Neuronal stem cell (in vitro differentiated cells): ENCODE measurements at regions not wholly inside any gene's neighbourhood (a gene's known extent, or its start where the extent isn't known, plus 50 kb on each side); places are given as distances from the start of the nearest gene placed in this dataset.

Source experiments
- DNase-seq: peaks from one replicate; pipeline ENCODE4 v3.0.0-alpha.2; 2013; ENCODE audit warnings: low spot score
- H2AFZ ChIP-seq: one replicate; pipeline ENCODE4 v1.6.1; 2013; ENCODE audit warnings: mild to moderate bottlenecking, low read length, inconsistent platforms
- H2AK5ac ChIP-seq: 2 replicates; pipeline ENCODE4 v1.6.1; 2013; ENCODE audit warnings: low read depth, mild to moderate bottlenecking, inconsistent platforms, low read length, moderate library complexity, mixed read lengths
- H2BK120ac ChIP-seq: 2 replicates; pipeline ENCODE4 v1.6.1; 2013; ENCODE audit warnings: low read depth, mild to moderate bottlenecking, inconsistent platforms, low read length, moderate library complexity, mixed read lengths
- H2BK12ac ChIP-seq: one replicate; pipeline ENCODE4 v1.6.1; 2013; ENCODE audit warnings: low read length, inconsistent platforms
- H2BK15ac ChIP-seq: 2 replicates; pipeline ENCODE4 v1.6.1; 2013; ENCODE audit warnings: mild to moderate bottlenecking, low read length, inconsistent platforms, mixed read lengths
- H2BK5ac ChIP-seq: one replicate; pipeline ENCODE4 v1.6.1; 2013; ENCODE audit warnings: inconsistent platforms, mild to moderate bottlenecking, low read length, moderate library complexity
- H3K14ac ChIP-seq: one replicate; pipeline ENCODE4 v1.6.1; 2013; ENCODE audit warnings: low read length, inconsistent platforms
- H3K18ac ChIP-seq: 2 replicates; pipeline ENCODE4 v1.6.1; 2013; ENCODE audit warnings: low read length, inconsistent platforms
- H3K23ac ChIP-seq: 2 replicates; pipeline ENCODE4 v1.6.1; 2013; ENCODE audit warnings: low read depth, mild to moderate bottlenecking, mixed read lengths, low read length, inconsistent platforms; ENCODE audit not compliant: poor library complexity
- H3K27ac ChIP-seq: replicated peaks from 3 replicates; pipeline ENCODE4 v1.5.1; 2013; ENCODE audit warnings: low read length, inconsistent platforms
- H3K27me3 ChIP-seq, 3 experiments: 2 replicates each; pipeline ENCODE4 v1.6.1; 2013; ENCODE audit warnings: low read length in 3 of 3, mild to moderate bottlenecking in 2 of 3, inconsistent platforms in 1 of 3, low read depth in 1 of 3, mixed read lengths in 1 of 3, moderate library complexity in 1 of 3; ENCODE audit not compliant: control insufficient read depth in 3 of 3, insufficient read depth in 3 of 3
- H3K36me3 ChIP-seq, 2 donors: replicated peaks in 1 of 2; 2 replicates each; pipeline ENCODE4 v1.6.1; 2013; ENCODE audit warnings: low read length in 2 of 2; ENCODE audit not compliant: control insufficient read depth in 2 of 2, insufficient read depth in 2 of 2
- H3K4ac ChIP-seq: 2 replicates; pipeline ENCODE4 v1.6.1; 2013; ENCODE audit warnings: inconsistent platforms, mild to moderate bottlenecking, low read length, moderate library complexity
- H3K4me1 ChIP-seq, 2 donors: 1 replicate in 1 of 2; 2 replicates in 1 of 2; pipeline ENCODE4 v1.6.1; 2013; ENCODE audit warnings: low read length in 2 of 2, low read depth in 1 of 2; ENCODE audit not compliant: control insufficient read depth in 2 of 2, insufficient read depth in 1 of 2
- H3K4me2 ChIP-seq: one replicate; pipeline ENCODE4 v1.6.1; 2013; ENCODE audit warnings: mild to moderate bottlenecking, low read length, inconsistent platforms; ENCODE audit not compliant: insufficient read depth, poor library complexity, severe bottlenecking
- H3K4me3 ChIP-seq, 2 donors: 2 replicates each; pipeline ENCODE4 v1.5.1; 2013; ENCODE audit warnings: low read length in 2 of 2, mild to moderate bottlenecking in 2 of 2, inconsistent platforms in 1 of 2, moderate library complexity in 1 of 2
- H3K79me1 ChIP-seq: one replicate; pipeline ENCODE4 v1.6.1; 2013; ENCODE audit warnings: low read depth, mild to moderate bottlenecking, inconsistent platforms, low read length, moderate library complexity
- H3K9ac ChIP-seq: one replicate; pipeline ENCODE4 v1.6.1; 2013; ENCODE audit warnings: mild to moderate bottlenecking, low read depth, low read length, inconsistent platforms; ENCODE audit not compliant: poor library complexity
- H3K9me3 ChIP-seq, 2 donors: replicated peaks in 1 of 2; 2 replicates each; pipeline versions ENCODE3 to v1.6.1; 2013; ENCODE audit warnings: low read length in 2 of 2, mild to moderate bottlenecking in 2 of 2, inconsistent platforms in 1 of 2, low read depth in 1 of 2, mixed read lengths in 1 of 2, moderate library complexity in 1 of 2; ENCODE audit not compliant: control insufficient read depth in 2 of 2, insufficient read depth in 1 of 2
- H4K8ac ChIP-seq: one replicate; pipeline ENCODE4 v1.6.1; 2013; ENCODE audit warnings: low read depth, mild to moderate bottlenecking, inconsistent platforms, low read length, moderate library complexity
- H4K91ac ChIP-seq: one replicate; pipeline ENCODE4 v1.6.1; 2013; ENCODE audit warnings: low read length, low read depth, mild to moderate bottlenecking, inconsistent platforms; ENCODE audit not compliant: poor library complexity
- WGBS, 2 donors: extraction: QIAGEN DNeasy Blood & Tissue Kit; methylation state at CpG; one replicate each; pipeline ENCODE4 v1.1.7; 2013; ENCODE audit warnings: missing lambda C conversion rate in 2 of 2, mixed read lengths in 1 of 2; ENCODE audit not compliant: insufficient read length in 2 of 2, insufficient replicate concordance in 1 of 2; ENCODE audit errors: extremely low coverage in 2 of 2; 5-methylcytosine and 5-hydroxymethylcytosine counted together

GRCh38 chr3:65230261-65231139, 542.7 kb upstream of the ADAMTS9 start:
- no peak overlapping the region for H2AFZ ChIP-seq
- H3K27ac ChIP-seq = no peak overlapping the region
- no peak overlapping the region for H3K4ac ChIP-seq
- H2BK120ac ChIP-seq = no peak overlapping the region
- no peaks in the 10 kb centered on the region for H3K9me3 ChIP-seq
- no peak overlapping the region for H2BK15ac ChIP-seq
- H3K4me1 ChIP-seq = no peaks in the 10 kb centered on the region
- no peaks in the 10 kb centered on the region for H3K36me3 ChIP-seq
- no peaks in the 10 kb centered on the region for H3K27me3 ChIP-seq
- H3K9ac ChIP-seq = no peak overlapping the region
- WGBS, 2 donors = no CpG with 5 or more reads among the region's 14 CpGs
- no peak overlapping the region for H2BK5ac ChIP-seq
- H3K23ac ChIP-seq = no peak overlapping the region
- no peak overlapping the region for H3K4me2 ChIP-seq
- H4K8ac ChIP-seq = no peak overlapping the region
- no peak overlapping the region for H2BK12ac ChIP-seq
- no peak overlapping the region for H4K91ac ChIP-seq
- no peak overlapping the region for H2AK5ac ChIP-seq
- H3K18ac ChIP-seq = no peak overlapping the region
- no peaks in the 10 kb centered on the region for H3K79me1 ChIP-seq
- no peak for DNase-seq
- H3K4me3 ChIP-seq = no peak overlapping the region
- H3K14ac ChIP-seq = no peak overlapping the region

- H3K18ac ChIP-seq = no peak overlapping the region
- no peak overlapping the region for H4K8ac ChIP-seq
- no peak overlapping the region for H2AK5ac ChIP-seq
- no peak overlapping the region for H3K14ac ChIP-seq
- no peak overlapping the region for H2BK15ac ChIP-seq
- H2BK12ac ChIP-seq = no peak overlapping the region
- no peaks in the 10 kb centered on the region for H3K4me1 ChIP-seq
- H3K23ac ChIP-seq = no peak overlapping the region
- no peak overlapping the region for H3K4ac ChIP-seq
- no peak overlapping the region for H3K4me3 ChIP-seq
- no peaks in the 10 kb centered on the region for H3K36me3 ChIP-seq
- no peak for DNase-seq
- H3K4me2 ChIP-seq = no peak overlapping the region
- no peak overlapping the region for H4K91ac ChIP-seq
- WGBS, 2 donors = no CpG with 5 or more reads among the region's 1 CpG
- H3K79me1 ChIP-seq = no peaks in the 10 kb centered on the region
- no peak overlapping the region for H2AFZ ChIP-seq
- H3K9ac ChIP-seq = no peak overlapping the region
- H3K9me3 ChIP-seq = no peaks in the 10 kb centered on the region
- H3K27me3 ChIP-seq = no peaks in the 10 kb centered on the region
- H2BK5ac ChIP-seq = no peak overlapping the region
- H3K27ac ChIP-seq = no peak overlapping the region
- H2BK120ac ChIP-seq = no peak overlapping the region
Measured at GRCh38 chr3:65226287-65226686, 538.5 kb upstream of the ADAMTS9 start.

- H2AK5ac ChIP-seq = no peak overlapping the region
- H3K79me1 ChIP-seq = no peaks in the 10 kb centered on the region
- no peak overlapping the region for H3K9ac ChIP-seq
- no peak for DNase-seq
- no peak overlapping the region for H3K14ac ChIP-seq
- H2BK120ac ChIP-seq = no peak overlapping the region
- WGBS, 2 donors = no CpG with 5 or more reads among the region's 1 CpG
- no peak overlapping the region for H2BK5ac ChIP-seq
- H3K18ac ChIP-seq = no peak overlapping the region
- no peaks in the 10 kb centered on the region for H3K36me3 ChIP-seq
- H3K23ac ChIP-seq = no peak overlapping the region
- H3K4me2 ChIP-seq = no peak overlapping the region
- no peak overlapping the region for H4K8ac ChIP-seq
- H4K91ac ChIP-seq = no peak overlapping the region
- no peaks in the 10 kb centered on the region for H3K4me1 ChIP-seq
- H3K27me3 ChIP-seq = no peaks in the 10 kb centered on the region
- H2AFZ ChIP-seq = no peak overlapping the region
- H2BK15ac ChIP-seq = no peak overlapping the region
- no peak overlapping the region for H2BK12ac ChIP-seq
- H3K27ac ChIP-seq = no peak overlapping the region
- peaks cover 0 to 2% of the 10 kb centered on the region in 2 donors for H3K9me3 ChIP-seq
- no peak overlapping the region for H3K4ac ChIP-seq
- no peak overlapping the region for H3K4me3 ChIP-seq
Measured at GRCh38 chr3:65210026-65210814, 522.4 kb upstream of the ADAMTS9 start.

- Histone ChIP-seq H3K23ac (no peak overlapping the region), H2BK15ac (no peak overlapping the region), H3K4me2 (no peak overlapping the region), H3K27me3 (no peaks in the 10 kb centered on the region), H3K14ac (no peak overlapping the region), H3K79me1 (no peaks in the 10 kb centered on the region), H3K9me3 (peaks cover 0 to 2% of the 10 kb centered on the region in 2 donors), H2BK120ac (no peak overlapping the region), H4K8ac (no peak overlapping the region), H4K91ac (no peak overlapping the region), H3K27ac (no peak overlapping the region), H3K18ac (no peak overlapping the region), H2BK12ac (no peak overlapping the region), H3K4me1 (peaks cover 3 to 4% of the 10 kb centered on the region in 2 donors), H2BK5ac (no peak overlapping the region), H2AK5ac (no peak overlapping the region), H2AFZ (no peak overlapping the region), H3K9ac (no peak overlapping the region), H3K36me3 (no peaks in the 10 kb centered on the region), H3K4me3 (no peak overlapping the region), H3K4ac (no peak overlapping the region)
- no peak for DNase-seq
- no CpG with 5 or more reads among the region's 2 CpGs for WGBS, 2 donors
Measured at GRCh38 chr3:65202395-65202794, 514.6 kb upstream of the ADAMTS9 start.
